B cell (primary cell): ENCODE measurements at regions not wholly inside any gene's neighbourhood (a gene's known extent, or its start where the extent isn't known, plus 50 kb on each side); places are given as distances from the start of the nearest gene placed in this dataset.

Experiments
- ATAC-seq: fragments of 200-7000 bp; cut with Tn5 transposase; one replicate; pipeline ENCODE4 v1.10.0; 2021; ENCODE audit warnings: low read depth, mild to moderate bottlenecking, moderate number of reproducible peaks, moderate library complexity
- CTCF ChIA-PET: fragments of 350-600 bp; sonication (Branson Sonifier 250); formaldehyde crosslinking; loops from one replicate; lab custom pipeline; 2021; ENCODE audit warnings: antibody characterized with exemption, inconsistent platforms; lab: Charles Lee
- POLR2A ChIA-PET: fragments of 350-600 bp; sonication (Branson Sonifier 250); formaldehyde crosslinking; loops from one replicate; lab custom pipeline; 2021; ENCODE audit warnings: antibody characterized with exemption; lab: Charles Lee
- DNase-seq: peaks from one replicate; pipeline ENCODE4 v3.0.0; 2013
- H2AFZ ChIP-seq: 2 replicates; pipeline ENCODE4 v1.6.1; 2012; ENCODE audit warnings: mild to moderate bottlenecking, low read depth, low read length; ENCODE audit not compliant: insufficient read depth, poor library complexity, severe bottlenecking
- H3K27ac ChIP-seq, 2 donors: 1 replicate in 1 of 2; 2 replicates in 1 of 2; pipeline ENCODE4 v1.5.1; 2012 to 2013; ENCODE audit warnings: low read length in 2 of 2, mild to moderate bottlenecking in 2 of 2, moderate library complexity in 1 of 2
- H3K27me3 ChIP-seq, 4 experiments: fragments of 200-600 bp in 1 of 4; sonication (generic) in 1 of 4; replicated peaks in 1 of 4; 1 replicate in 2 of 4; 2 replicates in 2 of 4; pipeline versions ENCODE4 v1.6.1 to v1.7.0; 2013 to 2016; ENCODE audit warnings: low read length in 3 of 4, mild to moderate bottlenecking in 2 of 4, mixed read lengths in 1 of 4, moderate library complexity in 1 of 4; ENCODE audit not compliant: insufficient read depth in 4 of 4, control insufficient read depth in 3 of 4; ENCODE audit errors: control extremely low read depth in 1 of 4
- H3K36me3 ChIP-seq, 2 experiments: replicated peaks in 1 of 2; 1 replicate in 1 of 2; 2 replicates in 1 of 2; pipeline versions ENCODE4 v1.6.1 to v1.7.1; 2013; ENCODE audit warnings: low read length in 1 of 2; ENCODE audit not compliant: insufficient read depth in 2 of 2, control insufficient read depth in 1 of 2; ENCODE audit errors: control extremely low read depth in 1 of 2, extremely low read depth in 1 of 2
- H3K4me1 ChIP-seq, 2 donors: fragments of 200-600 bp in 1 of 2; sonication (generic) in 1 of 2; 1 replicate in 1 of 2; 2 replicates in 1 of 2; pipeline versions ENCODE4 v1.5.1 to v1.6.1; 2013 to 2017; ENCODE audit warnings: low read length in 2 of 2; ENCODE audit not compliant: control insufficient read depth in 2 of 2, insufficient read depth in 2 of 2
- H3K4me2 ChIP-seq: replicated peaks from 2 replicates; pipeline ENCODE3; 2012; ENCODE audit warnings: mild to moderate bottlenecking, low read depth, low read length; ENCODE audit not compliant: poor library complexity, severe bottlenecking
- H3K4me3 ChIP-seq, 5 experiments: fragments of 200-600 bp in 1 of 5; sonication (generic) in 1 of 5; 1 replicate in 3 of 5; 2 replicates in 2 of 5; pipeline versions ENCODE4 v1.5.1 to v1.7.0; 2011 to 2016; ENCODE audit warnings: low read length in 4 of 5, mild to moderate bottlenecking in 4 of 5, low read depth in 2 of 5, control low read depth in 1 of 5, moderate library complexity in 1 of 5; ENCODE audit not compliant: insufficient read depth in 1 of 5; ENCODE audit errors: control extremely low read depth in 1 of 5, extremely low read depth in 1 of 5
- H3K79me2 ChIP-seq: fragments of 200-600 bp; sonication (generic); one replicate; pipeline ENCODE4 v1.6.0; 2016; ENCODE audit warnings: low read length; ENCODE audit not compliant: control insufficient read depth, insufficient read depth
- H3K9ac ChIP-seq: fragments of 200-600 bp; sonication (generic); 2 replicates; pipeline ENCODE4 v1.6.1; 2017; ENCODE audit warnings: mild to moderate bottlenecking, low read length, moderate library complexity
- H3K9me3 ChIP-seq, 3 donors: one replicate each; pipeline versions ENCODE4 v1.6.1 to v1.7.1; 2013; ENCODE audit warnings: low read length in 2 of 3; ENCODE audit not compliant: control insufficient read depth in 2 of 3, insufficient read depth in 1 of 3; ENCODE audit errors: control extremely low read depth in 1 of 3
- H4K20me1 ChIP-seq: 2 replicates; pipeline ENCODE4 v1.6.0; 2012; ENCODE audit warnings: mild to moderate bottlenecking, low read length; ENCODE audit not compliant: insufficient read depth, control insufficient read depth, poor library complexity, severe bottlenecking
- H3K27ac Mint-ChIP-seq: one replicate; pipeline ENCODE4 v1.8.0; 2021; ENCODE audit warnings: mixed read lengths
- H3K27me3 Mint-ChIP-seq: one replicate; pipeline ENCODE4 v1.8.0; 2021; ENCODE audit warnings: mixed read lengths
- H3K4me1 Mint-ChIP-seq: one replicate; pipeline ENCODE4 v1.8.0; 2021; ENCODE audit warnings: mixed read lengths
- H3K4me3 Mint-ChIP-seq: one replicate; pipeline ENCODE4 v1.8.0; 2021; ENCODE audit warnings: mixed read lengths
- H3K9me3 Mint-ChIP-seq: one replicate; pipeline ENCODE4 v1.8.0; 2022; ENCODE audit warnings: mixed read lengths; ENCODE audit not compliant: insufficient read depth
- EZH2 ChIP-seq: IDR thresholded peaks from 2 replicates; pipeline ENCODE4 v1.6.1; 2012; ENCODE audit warnings: borderline replicate concordance, low read depth, mild to moderate bottlenecking, moderate library complexity, low read length; ENCODE audit not compliant: insufficient read depth, poor library complexity, severe bottlenecking
- WGBS: methylation state at CpG from one replicate; pipeline ENCODE4 v1.1.5; 2013; ENCODE audit warnings: missing lambda C conversion rate; ENCODE audit not compliant: insufficient coverage; 5-methylcytosine and 5-hydroxymethylcytosine counted together
- intact Hi-C: fragments of 100-400 bp; cut with micrococcal nuclease; formaldehyde crosslinking; loops from one replicate; pipeline ENCODE4 v1.10.0; 2022
- TF ChIP-seq, protein P1 (sequence below): fragments of 200-600 bp; IDR thresholded peaks from one replicate; pipeline ENCODE4 v1.8.0; 2022; ENCODE audit warnings: antibody characterized with exemption, mild to moderate bottlenecking

DNA sequence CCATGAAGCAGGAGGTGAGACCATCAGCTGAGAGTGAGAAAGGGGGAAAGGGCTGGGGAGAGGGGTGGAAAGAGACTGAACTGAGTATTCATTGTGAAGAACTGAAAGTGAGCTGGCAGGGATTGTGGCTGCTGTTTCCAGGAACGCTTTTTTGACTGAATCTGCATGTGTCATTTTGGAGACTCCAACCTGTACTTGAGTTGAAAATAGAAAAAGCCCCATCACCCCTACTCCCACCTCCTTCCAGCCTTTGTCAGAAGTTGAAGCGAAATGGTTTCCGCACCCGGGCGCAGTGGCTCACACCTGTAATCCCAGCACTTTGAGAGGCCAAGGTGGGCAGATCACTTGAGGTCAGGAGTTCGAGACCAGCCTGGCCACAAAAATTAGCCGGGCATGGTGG is 128.0 kb upstream of the GPR12 start:
- Histone ChIP-seq H3K4me1 (no peaks in the 10 kb centered on the region), H3K4me3 (no peak overlapping the region), H3K36me3 (no peaks in the 10 kb centered on the region), H4K20me1 (no peaks in the 10 kb centered on the region), H3K79me2 (no peaks in the 10 kb centered on the region), H3K27me3 (peaks cover 0 to 11% (median 1%) of the 10 kb centered on the region in 4 experiments), H3K4me2 (no peak overlapping the region), H3K9ac (no peak overlapping the region), H2AFZ (no peak overlapping the region), H3K9me3 (peaks cover 0 to 4% (median 0%) of the 10 kb centered on the region in 3 donors), H3K27ac (no peak overlapping the region)
- ATAC-seq = no peak
- intact Hi-C loops = no loop called here
- DNase-seq = no peak
- Mint-ChIP-seq H3K4me3 (no peak overlapping the region), H3K27me3 (peaks cover 20% of the 10 kb centered on the region), H3K4me1 (no peaks in the 10 kb centered on the region), H3K9me3 (no peaks in the 10 kb centered on the region), H3K27ac (no peak overlapping the region)
- ChIA-PET CTCF (no interaction called here), POLR2A (no interaction called here)
- TF ChIP-seq, protein P1, sequence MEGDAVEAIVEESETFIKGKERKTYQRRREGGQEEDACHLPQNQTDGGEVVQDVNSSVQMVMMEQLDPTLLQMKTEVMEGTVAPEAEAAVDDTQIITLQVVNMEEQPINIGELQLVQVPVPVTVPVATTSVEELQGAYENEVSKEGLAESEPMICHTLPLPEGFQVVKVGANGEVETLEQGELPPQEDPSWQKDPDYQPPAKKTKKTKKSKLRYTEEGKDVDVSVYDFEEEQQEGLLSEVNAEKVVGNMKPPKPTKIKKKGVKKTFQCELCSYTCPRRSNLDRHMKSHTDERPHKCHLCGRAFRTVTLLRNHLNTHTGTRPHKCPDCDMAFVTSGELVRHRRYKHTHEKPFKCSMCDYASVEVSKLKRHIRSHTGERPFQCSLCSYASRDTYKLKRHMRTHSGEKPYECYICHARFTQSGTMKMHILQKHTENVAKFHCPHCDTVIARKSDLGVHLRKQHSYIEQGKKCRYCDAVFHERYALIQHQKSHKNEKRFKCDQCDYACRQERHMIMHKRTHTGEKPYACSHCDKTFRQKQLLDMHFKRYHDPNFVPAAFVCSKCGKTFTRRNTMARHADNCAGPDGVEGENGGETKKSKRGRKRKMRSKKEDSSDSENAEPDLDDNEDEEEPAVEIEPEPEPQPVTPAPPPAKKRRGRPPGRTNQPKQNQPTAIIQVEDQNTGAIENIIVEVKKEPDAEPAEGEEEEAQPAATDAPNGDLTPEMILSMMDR = no peak
- no peak for TF ChIP-seq EZH2
- WGBS = 90% methylated on average over 5 of the region's 7 CpGs

DNA sequence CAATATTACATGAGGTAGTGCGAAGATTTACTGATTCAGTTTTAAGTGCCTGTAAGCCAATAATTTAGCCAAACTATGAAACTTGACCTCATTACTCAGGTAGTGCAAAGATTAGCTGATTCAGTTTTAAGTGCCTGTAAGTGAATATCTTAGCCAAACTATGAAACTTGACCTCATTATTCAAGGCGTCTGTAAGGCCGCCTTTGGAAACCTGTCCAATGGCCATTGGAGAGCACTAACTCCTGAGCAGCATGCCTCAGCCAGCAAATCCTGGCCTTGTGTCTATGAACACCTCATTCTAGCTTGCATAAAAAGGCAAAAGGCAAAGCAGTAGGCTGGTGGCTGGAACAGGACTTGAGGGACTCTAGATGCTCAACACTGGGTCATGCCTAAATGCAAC is 127.0 kb upstream of the GPR12 start:
- Histone ChIP-seq H3K36me3 (no peaks in the 10 kb centered on the region), H3K79me2 (no peaks in the 10 kb centered on the region), H3K27ac (no peak overlapping the region), H2AFZ (no peak overlapping the region), H3K4me2 (no peak overlapping the region), H4K20me1 (no peaks in the 10 kb centered on the region), H3K27me3 (peaks cover 0 to 11% (median 1%) of the 10 kb centered on the region in 4 experiments), H3K4me3 (no peak overlapping the region), H3K9me3 (peaks cover 0 to 4% (median 0%) of the 10 kb centered on the region in 3 donors), H3K4me1 (no peaks in the 10 kb centered on the region), H3K9ac (no peak overlapping the region)
- WGBS = 82% methylated on average over 2 of the region's 3 CpGs
- CTCF ChIA-PET = no interaction called here
- intact Hi-C loops = no loop called here
- Mint-ChIP-seq H3K27ac (no peak overlapping the region), H3K9me3 (no peaks in the 10 kb centered on the region), H3K4me3 (no peak overlapping the region), H3K27me3 (peaks cover 20% of the 10 kb centered on the region), H3K4me1 (no peaks in the 10 kb centered on the region)
- DNase-seq (no peak), ATAC-seq (no peak)
- POLR2A ChIA-PET = no interaction called here
- TF ChIP-seq, protein P1 = no peak
- no peak for TF ChIP-seq EZH2
